Kidney (tissue), 13 donors: ENCODE measurements at regions not wholly inside any gene's neighbourhood (a gene's known extent, or its start where the extent isn't known, plus 50 kb on each side); places are given as distances from the start of the nearest gene placed in this dataset.

Source experiments
- DNase-seq, 5 donors: peaks; one replicate each; pipeline ENCODE4 v3.0.0-alpha.2; 2013 to 2020
- FAIRE-seq: peaks from 2 replicates; lab custom pipeline; 2012; peaks lifted over from hg19 to GRCh38; lab: Jason Lieb, UNC
- H3K27ac ChIP-seq, 2 donors: one replicate each; pipeline ENCODE4 v1.7.0; 2013; ENCODE audit warnings: low read depth in 2 of 2, low read length in 2 of 2, inconsistent platforms in 1 of 2
- H3K27me3 ChIP-seq: one replicate; pipeline ENCODE4 v1.7.1; 2013; ENCODE audit warnings: low read length, inconsistent platforms; ENCODE audit not compliant: control insufficient read depth, insufficient read depth
- H3K36me3 ChIP-seq, 3 donors: one replicate each; pipeline versions ENCODE4 v1.7.0 to v1.7.1; 2013; ENCODE audit warnings: low read length in 3 of 3, control low read depth in 1 of 3, inconsistent platforms in 1 of 3; ENCODE audit not compliant: insufficient read depth in 3 of 3, control insufficient read depth in 2 of 3
- H3K4me1 ChIP-seq, 3 donors: one replicate each; pipeline versions ENCODE4 v1.7.0 to v1.7.1; 2013; ENCODE audit warnings: low read length in 3 of 3, inconsistent platforms in 1 of 3, low read depth in 1 of 3; ENCODE audit not compliant: control insufficient read depth in 2 of 3, insufficient read depth in 2 of 3
- H3K4me3 ChIP-seq, 3 donors: one replicate each; pipeline versions ENCODE4 v1.7.0 to v1.8.1; 2013; ENCODE audit warnings: low read length in 3 of 3, control low read depth in 1 of 3, inconsistent platforms in 1 of 3
- H3K9ac ChIP-seq, 3 donors: one replicate each; pipeline versions ENCODE4 v1.7.0 to v1.7.1; 2013; ENCODE audit warnings: low read length in 3 of 3, control low read depth in 1 of 3, inconsistent platforms in 1 of 3
- H3K9me3 ChIP-seq, 3 donors: one replicate each; pipeline versions ENCODE4 v1.7.0 to v1.7.1; 2013; ENCODE audit warnings: low read length in 3 of 3, control low read depth in 1 of 3, inconsistent platforms in 1 of 3; ENCODE audit not compliant: control insufficient read depth in 2 of 3, insufficient read depth in 1 of 3
- CTCF ChIP-seq: IDR thresholded peaks from 3 replicates; pipeline ENCODE4 v1.5.1; 2012; ENCODE audit warnings: mild to moderate bottlenecking, moderate library complexity, borderline replicate concordance; ENCODE audit not compliant: insufficient read depth; ENCODE audit errors: extremely low read depth
- intact Hi-C: fragments of 100-400 bp; cut with DNase I; formaldehyde crosslinking; loops from one replicate; pipeline ENCODE4 v1.11.1; 2022
- donor health status: control.
- donor health status: control.
- donor health status: control.
- donor health status: control.
- donor health status: control.
- donor health status: DM: yes; HTN: yes; CAD: no.
- donor health status: Normal renal cell carcinoma (clear cell type).

GRCh38 chr3:68560728-68561127 is 371.6 kb downstream of the TAFA4 start:
- no peak for TF ChIP-seq CTCF
- no peak for FAIRE-seq
- H3K4me1 ChIP-seq, result no peaks in the 10 kb centered on the region

GRCh38 chr3:68535782-68536181 is 396.6 kb downstream of the TAFA4 start:
- intact Hi-C loops, result no loop called here
- FAIRE-seq (no peak), DNase-seq (no peak)
- Histone ChIP-seq H3K27ac (no peak overlapping the region), H3K9me3 (no peaks in the 10 kb centered on the region), H3K4me3 (no peak overlapping the region), H3K4me1 (no peaks in the 10 kb centered on the region), H3K27me3 (no peaks in the 10 kb centered on the region), H3K36me3 (no peaks in the 10 kb centered on the region), H3K9ac (no peak overlapping the region)
- no peak for TF ChIP-seq CTCF

More at GRCh38 chr3:68560728-68561127, 371.6 kb downstream of the TAFA4 start:
- H3K9ac ChIP-seq, result no peak overlapping the region
- no peak overlapping the region for H3K4me3 ChIP-seq
- H3K36me3 ChIP-seq, result no peaks in the 10 kb centered on the region
- no peak overlapping the region for H3K27ac ChIP-seq
- intact Hi-C loops, result no loop called here
- H3K27me3 ChIP-seq, result no peaks in the 10 kb centered on the region
- peaks cover 0 to 2% (median 0%) of the 10 kb centered on the region in 3 donors for H3K9me3 ChIP-seq
- DNase-seq, result no peak

- TF ChIP-seq CTCF, result no peak
- intact Hi-C loops, result no loop called here
- Histone ChIP-seq H3K4me3 (no peak overlapping the region), H3K9me3 (no peaks in the 10 kb centered on the region), H3K4me1 (no peaks in the 10 kb centered on the region), H3K9ac (no peak overlapping the region), H3K27me3 (no peaks in the 10 kb centered on the region), H3K27ac (no peak overlapping the region), H3K36me3 (no peaks in the 10 kb centered on the region)
- FAIRE-seq (no peak), DNase-seq (no peak)
Measured at GRCh38 chr3:68523330-68523729, 409.0 kb downstream of the TAFA4 start.

- Histone ChIP-seq H3K27ac (no peak overlapping the region), H3K4me3 (no peak overlapping the region), H3K27me3 (no peaks in the 10 kb centered on the region), H3K36me3 (no peaks in the 10 kb centered on the region), H3K4me1 (no peaks in the 10 kb centered on the region), H3K9me3 (no peaks in the 10 kb centered on the region), H3K9ac (no peak overlapping the region)
- DNase-seq (peak in 1 of 5 donors; percentile 2), FAIRE-seq (no peak)
- no peak for TF ChIP-seq CTCF
- intact Hi-C loops, result no loop called here
Measured at GRCh38 chr3:68515237-68515636, 417.1 kb downstream of the TAFA4 start.
